Sigmoid colon (tissue), 4 donors: ENCODE measurements at regions not wholly inside any gene's neighbourhood (a gene's known extent, or its start where the extent isn't known, plus 50 kb on each side); places are given as distances from the start of the nearest gene placed in this dataset.

ENCODE experiments used
- CTCF ChIP-seq, 4 experiments: fragments of 450-650 bp in 3 of 4; fragments of 200-600 bp in 1 of 4; IDR thresholded peaks; one replicate each; pipeline ENCODE4 v1.5.1; 2016 to 2019; ENCODE audit warnings: antibody characterized with exemption in 4 of 4, mild to moderate bottlenecking in 3 of 4, moderate library complexity in 2 of 4
- EP300 ChIP-seq, 4 donors: sonication (generic); formaldehyde crosslinking; IDR thresholded peaks; one replicate each; pipeline ENCODE4 v1.6.1; 2017; ENCODE audit warnings: antibody characterized with exemption in 4 of 4
- POLR2A ChIP-seq, 2 donors: fragments of 450-650 bp; IDR thresholded peaks; one replicate each; pipeline ENCODE4 v1.6.1; 2016; ENCODE audit warnings: antibody characterized with exemption in 2 of 2, mild to moderate bottlenecking in 2 of 2, moderate library complexity in 2 of 2
- POLR2AphosphoS5 ChIP-seq, 4 donors: sonication (generic); formaldehyde crosslinking; IDR thresholded peaks; one replicate each; pipeline ENCODE4 v1.6.1; 2017; ENCODE audit warnings: antibody characterized with exemption in 4 of 4

- TF ChIP-seq POLR2AphosphoS5 (IDR thresholded peaks at IDR 0.05) (no peak), CTCF (IDR thresholded peaks at IDR 0.05) (no peak), POLR2A (IDR thresholded peaks at IDR 0.05) (no peak), EP300 (IDR thresholded peaks at IDR 0.05) (no peak)
These were observed 135.6 kb downstream of the FOXD1 start for GRCh38 chr5:73312872-73313510.
